ENCODE measurements at regions not wholly inside any gene's neighbourhood (a gene's known extent, or its start where the extent isn't known, plus 50 kb on each side); places are given as distances from the start of the nearest gene placed in this dataset.

- no peak overlapping the region for H3K4me3 ChIP-seq (ENCODE audit: insufficient read depth, low read length, poor library complexity, severe bottlenecking)
- H3K27me3 ChIP-seq (ENCODE audit: low read length), result no peaks in the 10 kb centered on the region
- H3K9ac ChIP-seq (ENCODE audit: low read length), result no peak overlapping the region
- no peak overlapping the region for H3K27ac ChIP-seq (ENCODE audit: low read depth, low read length)
- no peaks in the 10 kb centered on the region for H3K79me2 ChIP-seq (ENCODE audit: insufficient read depth, low read length)
- H3K36me3 ChIP-seq (ENCODE audit: low read length), result no peaks in the 10 kb centered on the region
- H3K9me2 ChIP-seq (replicated peaks; ENCODE audit: insufficient read depth, low read length), result no peaks in the 10 kb centered on the region
- no peaks in the 10 kb centered on the region for H4K20me1 ChIP-seq (ENCODE audit: low read depth, low read length)
- no peak for TF ChIP-seq EZH2phosphoT487 (conservative IDR thresholded peaks at IDR 0.05; ENCODE audit: low read length)
- no peak overlapping the region for H3K4me2 ChIP-seq (ENCODE audit: low read depth, low read length, poor library complexity, severe bottlenecking)
- no peaks in the 10 kb centered on the region for H3K9me3 ChIP-seq (ENCODE audit: insufficient read depth, low read length)
- no peak overlapping the region for H2AFZ ChIP-seq (ENCODE audit: low read depth, low read length, severe bottlenecking)
- H3F3A ChIP-seq (ENCODE audit: insufficient read depth), result no peaks in the 10 kb centered on the region
These were observed 246.9 kb downstream of the VGLL3 start for GRCh38 chr3:86744051-86744450.

GRCh38 chr3:86743233-86743632 is 247.7 kb downstream of the VGLL3 start:
- H3K27ac ChIP-seq (ENCODE audit: low read depth, low read length), result no peak overlapping the region
- no peak overlapping the region for H3K4me2 ChIP-seq (ENCODE audit: low read depth, low read length, poor library complexity, severe bottlenecking)
- H4K20me1 ChIP-seq (ENCODE audit: low read depth, low read length), result no peaks in the 10 kb centered on the region
- no peak overlapping the region for H2AFZ ChIP-seq (ENCODE audit: low read depth, low read length, severe bottlenecking)
- H3K9me2 ChIP-seq (replicated peaks; ENCODE audit: insufficient read depth, low read length), result no peaks in the 10 kb centered on the region
- H3K27me3 ChIP-seq (ENCODE audit: low read length), result no peaks in the 10 kb centered on the region
- H3K79me2 ChIP-seq (ENCODE audit: insufficient read depth, low read length), result no peaks in the 10 kb centered on the region
- H3K9me3 ChIP-seq (ENCODE audit: insufficient read depth, low read length), result no peaks in the 10 kb centered on the region
- no peak overlapping the region for H3K4me3 ChIP-seq (ENCODE audit: insufficient read depth, low read length, poor library complexity, severe bottlenecking)
- no peak overlapping the region for H3K9ac ChIP-seq (ENCODE audit: low read length)
- no peaks in the 10 kb centered on the region for H3F3A ChIP-seq (ENCODE audit: insufficient read depth)
- TF ChIP-seq EZH2phosphoT487 (conservative IDR thresholded peaks at IDR 0.05; ENCODE audit: low read length) (no peak), CTCF (IDR thresholded peaks at IDR 0.05; ENCODE audit: insufficient read depth, low read length, poor library complexity, severe bottlenecking) (no peak)
- no peaks in the 10 kb centered on the region for H3K36me3 ChIP-seq (ENCODE audit: low read length)

GRCh38 chr3:86740751-86741150 is 250.2 kb downstream of the VGLL3 start:
- no peaks in the 10 kb centered on the region for H3K27me3 ChIP-seq (ENCODE audit: low read length)
- H4K20me1 ChIP-seq (ENCODE audit: low read depth, low read length), result no peaks in the 10 kb centered on the region
- no peak overlapping the region for H3K4me3 ChIP-seq (ENCODE audit: insufficient read depth, low read length, poor library complexity, severe bottlenecking)
- no peaks in the 10 kb centered on the region for H3K36me3 ChIP-seq (ENCODE audit: low read length)
- H3K27ac ChIP-seq (ENCODE audit: low read depth, low read length), result no peak overlapping the region
- H3K9ac ChIP-seq (ENCODE audit: low read length), result no peak overlapping the region
- no peaks in the 10 kb centered on the region for H3K79me2 ChIP-seq (ENCODE audit: insufficient read depth, low read length)
- H3K9me2 ChIP-seq (replicated peaks; ENCODE audit: insufficient read depth, low read length), result no peaks in the 10 kb centered on the region
- H3K4me2 ChIP-seq (ENCODE audit: low read depth, low read length, poor library complexity, severe bottlenecking), result no peak overlapping the region
- H3K9me3 ChIP-seq (ENCODE audit: insufficient read depth, low read length), result no peaks in the 10 kb centered on the region
- no peak overlapping the region for H2AFZ ChIP-seq (ENCODE audit: low read depth, low read length, severe bottlenecking)
- no peaks in the 10 kb centered on the region for H3F3A ChIP-seq (ENCODE audit: insufficient read depth)
- TF ChIP-seq EZH2phosphoT487 (conservative IDR thresholded peaks at IDR 0.05; ENCODE audit: low read length), result no peak
- TF ChIP-seq CTCF (IDR thresholded peaks at IDR 0.05; ENCODE audit: insufficient read depth, low read length, poor library complexity, severe bottlenecking), result no peak

- no peak overlapping the region for H3K4me2 ChIP-seq (ENCODE audit: low read depth, low read length, poor library complexity, severe bottlenecking)
- H3K27ac ChIP-seq (ENCODE audit: low read depth, low read length), result no peak overlapping the region
- H3K79me2 ChIP-seq (ENCODE audit: insufficient read depth, low read length), result no peaks in the 10 kb centered on the region
- no peaks in the 10 kb centered on the region for H3K27me3 ChIP-seq (ENCODE audit: low read length)
- TF ChIP-seq CTCF (IDR thresholded peaks at IDR 0.05; ENCODE audit: insufficient read depth, low read length, poor library complexity, severe bottlenecking) (no peak), EZH2phosphoT487 (conservative IDR thresholded peaks at IDR 0.05; ENCODE audit: low read length) (no peak)
- no peaks in the 10 kb centered on the region for H3K9me2 ChIP-seq (replicated peaks; ENCODE audit: insufficient read depth, low read length)
- no peak overlapping the region for H3K9ac ChIP-seq (ENCODE audit: low read length)
- H3K9me3 ChIP-seq (ENCODE audit: insufficient read depth, low read length), result no peaks in the 10 kb centered on the region
- H2AFZ ChIP-seq (ENCODE audit: low read depth, low read length, severe bottlenecking), result no peak overlapping the region
- H3K4me3 ChIP-seq (ENCODE audit: insufficient read depth, low read length, poor library complexity, severe bottlenecking), result no peak overlapping the region
- H3F3A ChIP-seq (ENCODE audit: insufficient read depth), result no peaks in the 10 kb centered on the region
- H4K20me1 ChIP-seq (ENCODE audit: low read depth, low read length), result no peaks in the 10 kb centered on the region
- H3K36me3 ChIP-seq (ENCODE audit: low read length), result no peaks in the 10 kb centered on the region
These were observed 251.7 kb downstream of the VGLL3 start for GRCh38 chr3:86739244-86739643.
